ENCODE measurements at regions not wholly inside any gene's neighbourhood (a gene's known extent, or its start where the extent isn't known, plus 50 kb on each side); places are given as distances from the start of the nearest gene placed in this dataset.

- intact Hi-C loops (cut with micrococcal nuclease), result no loop called here
- no peak for ATAC-seq (ENCODE audit: low read depth)
- TF ChIP-seq CTCF (IDR thresholded peaks at IDR 0.05), result no peak
- no peak for TF ChIP-seq EZH2 (IDR thresholded peaks at IDR 0.05; ENCODE audit: borderline replicate concordance, insufficient read depth, low read depth, low read length, poor library complexity, severe bottlenecking)
Observed at GRCh38 chr4:96052827-96053226, 212.9 kb downstream of the PDHA2 start.

GRCh38 chr4:96056346-96056934, 216.5 kb downstream of the PDHA2 start:
- H3K27me3 ChIP-seq (replicated peaks in 1 of 4; ENCODE audit: control extremely low read depth in 1 of 4, control insufficient read depth in 3 of 4, insufficient read depth in 4 of 4, low read length in 3 of 4), result no peaks in the 10 kb centered on the region
- POLR2A ChIA-PET, result no interaction called here
- H3K4me1 Mint-ChIP-seq, result no peaks in the 10 kb centered on the region
- H3K27ac ChIP-seq (ENCODE audit: low read length in 2 of 2), result no peak overlapping the region
- ATAC-seq (ENCODE audit: low read depth) (no peak), DNase-seq (peak; percentile 1)
- WGBS (ENCODE audit: insufficient coverage), result 94% methylated on average over 11 of the region's 12 CpGs
- no peak for TF ChIP-seq CTCF (IDR thresholded peaks at IDR 0.05)
- no peak for TF ChIP-seq EZH2 (IDR thresholded peaks at IDR 0.05; ENCODE audit: borderline replicate concordance, insufficient read depth, low read depth, low read length, poor library complexity, severe bottlenecking)
- H3K9me3 Mint-ChIP-seq (ENCODE audit: insufficient read depth), result no peaks in the 10 kb centered on the region
- no peak overlapping the region for H2AFZ ChIP-seq (ENCODE audit: insufficient read depth, low read depth, low read length, poor library complexity, severe bottlenecking)
- no peak overlapping the region for H3K4me3 Mint-ChIP-seq
- no peak overlapping the region for H3K4me3 ChIP-seq (ENCODE audit: control extremely low read depth in 1 of 5, extremely low read depth in 1 of 5, insufficient read depth in 1 of 5, low read depth in 2 of 5, low read length in 4 of 5)
- H3K4me2 ChIP-seq (replicated peaks; ENCODE audit: low read depth, low read length, poor library complexity, severe bottlenecking), result no peak overlapping the region
- H3K27me3 Mint-ChIP-seq, result no peaks in the 10 kb centered on the region
- no peaks in the 10 kb centered on the region for H3K36me3 ChIP-seq (replicated peaks in 1 of 2; ENCODE audit: control extremely low read depth in 1 of 2, control insufficient read depth in 1 of 2, extremely low read depth in 1 of 2, insufficient read depth in 2 of 2, low read length in 1 of 2)
- H3K9ac ChIP-seq (ENCODE audit: low read length), result no peak overlapping the region
- no peak overlapping the region for H3K27ac Mint-ChIP-seq
- peaks cover 0 to 6% (median 0%) of the 10 kb centered on the region in 3 donors for H3K9me3 ChIP-seq (ENCODE audit: control extremely low read depth in 1 of 3, control insufficient read depth in 2 of 3, insufficient read depth in 1 of 3, low read length in 2 of 3)
- no peaks in the 10 kb centered on the region for H3K79me2 ChIP-seq (ENCODE audit: control insufficient read depth, insufficient read depth, low read length)
- H3K4me1 ChIP-seq (ENCODE audit: control insufficient read depth in 2 of 2, insufficient read depth in 2 of 2, low read length in 2 of 2), result no peaks in the 10 kb centered on the region
- intact Hi-C loops (cut with micrococcal nuclease), result no loop called here
- H4K20me1 ChIP-seq (ENCODE audit: control insufficient read depth, insufficient read depth, low read length, poor library complexity, severe bottlenecking), result no peaks in the 10 kb centered on the region
- CTCF ChIA-PET, result interaction anchor here (0.7 kb wide), 1 partner anchor 9 kb away, joined by 3 read pairs; no protein-coding TSS in a partner anchor

More at GRCh38 chr4:96052827-96053226, 212.9 kb downstream of the PDHA2 start:
- H3K4me3 Mint-ChIP-seq, result no peak overlapping the region
- H3K27ac Mint-ChIP-seq, result no peak overlapping the region
- Histone ChIP-seq H2AFZ (ENCODE audit: insufficient read depth, low read depth, low read length, poor library complexity, severe bottlenecking) (no peak overlapping the region), H3K4me1 (ENCODE audit: control insufficient read depth in 2 of 2, insufficient read depth in 2 of 2, low read length in 2 of 2) (no peaks in the 10 kb centered on the region), H3K27me3 (replicated peaks in 1 of 4; ENCODE audit: control extremely low read depth in 1 of 4, control insufficient read depth in 3 of 4, insufficient read depth in 4 of 4, low read length in 3 of 4) (no peaks in the 10 kb centered on the region), H3K79me2 (ENCODE audit: control insufficient read depth, insufficient read depth, low read length) (no peaks in the 10 kb centered on the region), H3K36me3 (replicated peaks in 1 of 2; ENCODE audit: control extremely low read depth in 1 of 2, control insufficient read depth in 1 of 2, extremely low read depth in 1 of 2, insufficient read depth in 2 of 2, low read length in 1 of 2) (no peaks in the 10 kb centered on the region), H3K4me2 (replicated peaks; ENCODE audit: low read depth, low read length, poor library complexity, severe bottlenecking) (no peak overlapping the region), H3K9me3 (ENCODE audit: control extremely low read depth in 1 of 3, control insufficient read depth in 2 of 3, insufficient read depth in 1 of 3, low read length in 2 of 3) (peaks cover 0 to 6% (median 0%) of the 10 kb centered on the region in 3 donors), H3K9ac (ENCODE audit: low read length) (no peak overlapping the region), H3K27ac (ENCODE audit: low read length in 2 of 2) (no peak overlapping the region), H4K20me1 (ENCODE audit: control insufficient read depth, insufficient read depth, low read length, poor library complexity, severe bottlenecking) (no peaks in the 10 kb centered on the region), H3K4me3 (ENCODE audit: control extremely low read depth in 1 of 5, extremely low read depth in 1 of 5, insufficient read depth in 1 of 5, low read depth in 2 of 5, low read length in 4 of 5) (no peak overlapping the region)
- no peaks in the 10 kb centered on the region for H3K27me3 Mint-ChIP-seq
- DNase-seq, result no peak
- WGBS (ENCODE audit: insufficient coverage), result 86% methylated on average over 1 of the region's 1 CpG
- no peaks in the 10 kb centered on the region for H3K9me3 Mint-ChIP-seq (ENCODE audit: insufficient read depth)
- ChIA-PET CTCF (no interaction called here), POLR2A (no interaction called here)
- H3K4me1 Mint-ChIP-seq, result no peaks in the 10 kb centered on the region
